Parathyroid adenoma (tissue), 2 donors: ENCODE measurements at regions not wholly inside any gene's neighbourhood (a gene's known extent, or its start where the extent isn't known, plus 50 kb on each side); places are given as distances from the start of the nearest gene placed in this dataset.

Experiments used
- H2AFZ ChIP-seq: fragments of 300-600 bp; sonication (generic); one replicate; pipeline ENCODE4 v1.7.0; 2017; ENCODE audit warnings: antibody characterized with exemption, mild to moderate bottlenecking
- H3K27ac ChIP-seq: fragments of 300-600 bp; sonication (generic); one replicate; pipeline ENCODE4 v1.7.0; 2017
- H3K27me3 ChIP-seq: fragments of 300-600 bp; sonication (generic); one replicate; pipeline ENCODE4 v1.7.0; 2017; ENCODE audit warnings: low read length; ENCODE audit not compliant: control insufficient read depth, insufficient read depth
- H3K36me3 ChIP-seq: fragments of 300-600 bp; sonication (generic); one replicate; pipeline ENCODE4 v1.7.0; 2017; ENCODE audit warnings: low read length; ENCODE audit not compliant: control insufficient read depth, insufficient read depth
- H3K4me1 ChIP-seq: fragments of 300-600 bp; sonication (generic); one replicate; pipeline ENCODE4 v1.7.0; 2017; ENCODE audit warnings: control low read depth
- H3K4me2 ChIP-seq: fragments of 300-600 bp; sonication (generic); one replicate; pipeline ENCODE4 v1.7.0; 2017; ENCODE audit warnings: low read length
- H3K4me3 ChIP-seq: fragments of 300-600 bp; sonication (generic); one replicate; pipeline ENCODE4 v1.7.0; 2017; ENCODE audit warnings: low read depth, low read length
- H3K79me2 ChIP-seq: fragments of 300-600 bp; sonication (generic); one replicate; pipeline ENCODE4 v1.7.0; 2017; ENCODE audit warnings: control low read depth
- H3K9ac ChIP-seq: fragments of 300-600 bp; sonication (generic); one replicate; pipeline ENCODE4 v1.7.0; 2017; ENCODE audit warnings: mild to moderate bottlenecking
- H3K9me3 ChIP-seq: fragments of 300-600 bp; sonication (generic); one replicate; pipeline ENCODE4 v1.7.0; 2017; ENCODE audit warnings: low read length; ENCODE audit not compliant: control insufficient read depth
- CTCF ChIP-seq: fragments of 300-600 bp; sonication (generic); IDR thresholded peaks from one replicate; pipeline ENCODE4 v1.7.0; 2017; ENCODE audit warnings: antibody characterized with exemption, mild to moderate bottlenecking
- donor health status: primary hyperparathyroidism.

- H3K4me3 ChIP-seq, result no peak overlapping the region
- no peak overlapping the region for H3K9ac ChIP-seq
- no peak for TF ChIP-seq CTCF
These were observed 115.4 kb upstream of the KRAS start for GRCh38 chr12:25366122-25366521.

GRCh38 chr12:25365340-25365730 lies 114.6 kb upstream of the KRAS start:
- no peaks in the 10 kb centered on the region for H3K9me3 ChIP-seq
- H3K27ac ChIP-seq, result no peak overlapping the region
- H3K9ac ChIP-seq, result no peak overlapping the region
- no peak for TF ChIP-seq CTCF
- H3K27me3 ChIP-seq, result no peaks in the 10 kb centered on the region
- no peak overlapping the region for H3K4me3 ChIP-seq
- H3K4me2 ChIP-seq, result no peak overlapping the region
- no peaks in the 10 kb centered on the region for H3K79me2 ChIP-seq
- H3K4me1 ChIP-seq, result no peaks in the 10 kb centered on the region
- no peaks in the 10 kb centered on the region for H3K36me3 ChIP-seq
- H2AFZ ChIP-seq, result no peak overlapping the region

More at GRCh38 chr12:25366122-25366521, 115.4 kb upstream of the KRAS start:
- H3K36me3 ChIP-seq, result no peaks in the 10 kb centered on the region
- H3K4me1 ChIP-seq, result no peaks in the 10 kb centered on the region
- H3K79me2 ChIP-seq, result no peaks in the 10 kb centered on the region
- no peaks in the 10 kb centered on the region for H3K27me3 ChIP-seq
- H2AFZ ChIP-seq, result no peak overlapping the region
- no peaks in the 10 kb centered on the region for H3K9me3 ChIP-seq
- H3K4me2 ChIP-seq, result no peak overlapping the region
- no peak overlapping the region for H3K27ac ChIP-seq

- Histone ChIP-seq H3K79me2 (no peaks in the 10 kb centered on the region), H3K4me2 (no peak overlapping the region), H3K36me3 (no peaks in the 10 kb centered on the region), H3K27ac (no peak overlapping the region), H3K9ac (no peak overlapping the region), H3K27me3 (no peaks in the 10 kb centered on the region), H3K4me3 (no peak overlapping the region), H3K4me1 (no peaks in the 10 kb centered on the region), H3K9me3 (no peaks in the 10 kb centered on the region), H2AFZ (no peak overlapping the region)
- TF ChIP-seq CTCF, result no peak
These were observed 114.0 kb upstream of the KRAS start for GRCh38 chr12:25364529-25365339.

- Histone ChIP-seq H3K9ac (no peak overlapping the region), H3K36me3 (no peaks in the 10 kb centered on the region), H3K27ac (no peak overlapping the region), H2AFZ (no peak overlapping the region), H3K9me3 (no peaks in the 10 kb centered on the region), H3K79me2 (no peaks in the 10 kb centered on the region), H3K4me3 (no peak overlapping the region), H3K27me3 (no peaks in the 10 kb centered on the region), H3K4me1 (no peaks in the 10 kb centered on the region), H3K4me2 (no peak overlapping the region)
- no peak for TF ChIP-seq CTCF
These were observed 111.9 kb upstream of the KRAS start for GRCh38 chr12:25362646-25363045.

- Histone ChIP-seq H3K36me3 (no peaks in the 10 kb centered on the region), H3K9me3 (no peaks in the 10 kb centered on the region), H3K4me3 (no peak overlapping the region), H3K27ac (no peak overlapping the region), H3K9ac (no peak overlapping the region), H3K4me1 (no peaks in the 10 kb centered on the region), H2AFZ (no peak overlapping the region), H3K79me2 (no peaks in the 10 kb centered on the region), H3K4me2 (no peak overlapping the region), H3K27me3 (no peaks in the 10 kb centered on the region)
- no peak for TF ChIP-seq CTCF
These were observed 110.8 kb upstream of the KRAS start for GRCh38 chr12:25361511-25361910.
